Testis (tissue), 2 donors: ENCODE measurements at regions not wholly inside any gene's neighbourhood (a gene's known extent, or its start where the extent isn't known, plus 50 kb on each side); places are given as distances from the start of the nearest gene placed in this dataset.

Source experiments
- DNase-seq: peaks from one replicate; pipeline ENCODE4 v3.0.0-alpha.2; 2019
- H3K27ac ChIP-seq, 2 donors: fragments of 200-600 bp; sonication (generic); one replicate each; pipeline ENCODE4 v1.5.1; 2019
- H3K27me3 ChIP-seq: fragments of 200-600 bp; sonication (generic); one replicate; pipeline ENCODE4 v1.5.1; 2019
- H3K36me3 ChIP-seq: fragments of 200-600 bp; sonication (generic); one replicate; pipeline ENCODE4 v1.5.1; 2017; ENCODE audit warnings: low read depth; ENCODE audit errors: missing control alignments
- H3K4me1 ChIP-seq: fragments of 200-600 bp; sonication (generic); one replicate; pipeline ENCODE4 v1.5.1; 2019
- H3K4me3 ChIP-seq, 2 donors: fragments of 200-600 bp; sonication (generic); one replicate each; pipeline ENCODE4 v1.5.1; 2017 to 2019
- H3K9me3 ChIP-seq: fragments of 200-600 bp; sonication (generic); one replicate; pipeline ENCODE4 v1.5.1; 2017
- POLR2A ChIP-seq: fragments of 450-650 bp; IDR thresholded peaks from one replicate; pipeline ENCODE4 v1.6.1; 2017; ENCODE audit warnings: antibody characterized with exemption, mild to moderate bottlenecking, moderate library complexity
- WGBS, 2 donors: methylation state at CpG; one replicate each; pipeline ENCODE4 v1.1.5; 2018; 5-methylcytosine and 5-hydroxymethylcytosine counted together
- intact Hi-C: fragments of 100-400 bp; cut with DNase I; formaldehyde crosslinking; loops from one replicate; pipeline ENCODE4 v1.15.1; 2023; ENCODE audit warnings: low total_unique reads
- TF ChIP-seq, protein P1 (sequence below), 3 experiments: fragments of 450-650 bp in 2 of 3; fragments of 200-600 bp in 1 of 3; sonication (generic) in 1 of 3; IDR thresholded peaks; one replicate each; pipeline ENCODE4 v1.5.1; 2016 to 2019; ENCODE audit warnings: antibody characterized with exemption in 3 of 3, mild to moderate bottlenecking in 2 of 3, moderate library complexity in 1 of 3

DNA sequence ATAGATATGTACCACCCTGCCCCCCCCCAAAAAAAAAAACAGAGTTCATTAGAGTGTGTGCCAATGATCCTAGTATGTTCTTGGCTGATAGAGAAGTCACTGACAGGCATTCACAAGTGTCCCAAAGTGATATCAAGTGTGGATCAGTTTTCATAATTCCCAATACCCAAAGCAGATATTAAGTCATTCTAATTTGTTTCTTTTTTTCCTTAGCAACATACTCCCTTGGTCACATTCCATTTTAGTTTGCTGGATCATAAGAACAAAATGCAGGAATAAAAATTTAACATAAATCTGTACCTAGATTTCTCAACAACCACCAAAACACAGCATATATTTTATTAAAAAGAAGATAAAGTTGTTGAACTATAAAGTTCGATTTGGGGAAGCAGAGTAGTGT, 129.8 kb upstream of the PALMD start:
- H3K4me3 ChIP-seq = no peak overlapping the region
- H3K27me3 ChIP-seq = no peaks in the 10 kb centered on the region
- H3K36me3 ChIP-seq = no peaks in the 10 kb centered on the region
- H3K4me1 ChIP-seq = no peaks in the 10 kb centered on the region
- no peak overlapping the region for H3K27ac ChIP-seq
- WGBS, 2 donors = 75 to 80% methylated on average over 1 of the region's 1 CpG
- intact Hi-C loops = no loop called here
- no peak for DNase-seq
- TF ChIP-seq, protein P1, sequence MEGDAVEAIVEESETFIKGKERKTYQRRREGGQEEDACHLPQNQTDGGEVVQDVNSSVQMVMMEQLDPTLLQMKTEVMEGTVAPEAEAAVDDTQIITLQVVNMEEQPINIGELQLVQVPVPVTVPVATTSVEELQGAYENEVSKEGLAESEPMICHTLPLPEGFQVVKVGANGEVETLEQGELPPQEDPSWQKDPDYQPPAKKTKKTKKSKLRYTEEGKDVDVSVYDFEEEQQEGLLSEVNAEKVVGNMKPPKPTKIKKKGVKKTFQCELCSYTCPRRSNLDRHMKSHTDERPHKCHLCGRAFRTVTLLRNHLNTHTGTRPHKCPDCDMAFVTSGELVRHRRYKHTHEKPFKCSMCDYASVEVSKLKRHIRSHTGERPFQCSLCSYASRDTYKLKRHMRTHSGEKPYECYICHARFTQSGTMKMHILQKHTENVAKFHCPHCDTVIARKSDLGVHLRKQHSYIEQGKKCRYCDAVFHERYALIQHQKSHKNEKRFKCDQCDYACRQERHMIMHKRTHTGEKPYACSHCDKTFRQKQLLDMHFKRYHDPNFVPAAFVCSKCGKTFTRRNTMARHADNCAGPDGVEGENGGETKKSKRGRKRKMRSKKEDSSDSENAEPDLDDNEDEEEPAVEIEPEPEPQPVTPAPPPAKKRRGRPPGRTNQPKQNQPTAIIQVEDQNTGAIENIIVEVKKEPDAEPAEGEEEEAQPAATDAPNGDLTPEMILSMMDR (IDR thresholded peaks at IDR 0.05) = no peak
- no peak for TF ChIP-seq POLR2A
- no peaks in the 10 kb centered on the region for H3K9me3 ChIP-seq

DNA sequence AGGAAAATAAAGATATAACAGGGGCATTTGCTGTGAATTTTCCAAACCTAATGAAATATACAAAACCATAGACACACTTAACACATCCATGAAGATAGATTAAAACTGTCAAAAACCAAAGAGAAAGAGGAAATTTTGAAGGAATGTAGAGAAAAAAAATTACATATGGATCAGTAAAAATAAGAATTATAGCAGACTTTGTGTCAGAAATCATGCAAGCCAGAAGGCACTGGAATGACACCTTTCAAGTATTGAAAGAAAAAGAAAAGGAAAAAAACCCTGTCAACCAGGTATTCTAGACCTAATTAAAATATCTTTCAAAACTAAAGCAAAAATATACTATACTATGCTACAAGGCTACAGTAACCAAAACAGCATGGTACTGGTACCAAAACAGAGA, 125.8 kb upstream of the PALMD start:
- Histone ChIP-seq H3K9me3 (no peaks in the 10 kb centered on the region), H3K36me3 (no peaks in the 10 kb centered on the region), H3K27ac (no peak overlapping the region), H3K4me1 (no peaks in the 10 kb centered on the region), H3K4me3 (no peak overlapping the region), H3K27me3 (no peaks in the 10 kb centered on the region)
- TF ChIP-seq, protein P1 (IDR thresholded peaks at IDR 0.05) = no peak
- no peak for TF ChIP-seq POLR2A
- intact Hi-C loops = no loop called here
- DNase-seq = no peak

DNA sequence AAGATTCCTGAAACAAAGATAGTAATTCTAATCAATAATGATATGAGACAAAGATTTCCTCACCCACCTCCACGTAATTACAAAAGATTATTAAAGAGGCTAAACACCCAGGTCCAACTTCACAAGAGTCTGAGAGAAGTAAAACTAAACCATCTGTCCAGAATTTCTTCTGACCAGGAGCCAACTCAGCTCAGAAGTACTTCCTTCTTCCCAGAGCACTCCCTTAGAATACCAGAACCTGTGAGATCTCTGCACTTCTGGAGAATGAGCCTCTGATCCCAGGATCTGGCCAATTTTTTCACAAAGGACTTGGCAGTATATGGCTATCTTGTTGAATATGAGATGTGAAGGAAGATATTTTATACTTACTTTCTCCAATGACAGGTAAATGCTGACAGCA, 120.6 kb upstream of the PALMD start:
- intact Hi-C loops = no loop called here
- no peaks in the 10 kb centered on the region for H3K4me1 ChIP-seq
- whole genome bisulfite sequencing, 2 donors = 35 to 37% methylated on average over 1 of the region's 1 CpG
- TF ChIP-seq, protein P1 (IDR thresholded peaks at IDR 0.05) = no peak
- TF ChIP-seq POLR2A = no peak
- no peaks in the 10 kb centered on the region for H3K9me3 ChIP-seq
- H3K36me3 ChIP-seq = no peaks in the 10 kb centered on the region
- no peaks in the 10 kb centered on the region for H3K27me3 ChIP-seq
- no peak overlapping the region for H3K27ac ChIP-seq
- H3K4me3 ChIP-seq = no peak overlapping the region
- no peak for DNase-seq

DNA sequence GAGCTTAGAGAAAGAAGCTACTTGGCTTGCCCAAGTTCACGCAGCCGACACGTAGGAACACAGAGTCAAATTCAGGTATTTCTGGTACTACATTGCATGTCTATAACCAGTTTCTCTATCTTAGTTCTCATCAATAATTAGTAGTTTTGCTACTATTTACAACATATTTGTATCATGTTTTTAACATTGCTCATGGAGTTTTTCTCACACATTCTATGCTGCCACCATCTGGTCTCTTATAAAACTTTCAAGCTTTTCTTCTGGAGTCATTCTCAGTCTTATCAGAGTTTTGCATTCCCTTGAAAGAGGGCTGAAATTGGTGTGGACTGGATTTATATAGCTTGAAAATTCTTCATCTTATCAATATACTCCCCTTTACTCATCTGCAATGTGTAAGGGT, 118.8 kb upstream of the PALMD start:
- WGBS, 2 donors = 84 to 85% methylated on average over 3 of the region's 3 CpGs
- H3K4me3 ChIP-seq = no peak overlapping the region
- intact Hi-C loops = no loop called here

DNA sequence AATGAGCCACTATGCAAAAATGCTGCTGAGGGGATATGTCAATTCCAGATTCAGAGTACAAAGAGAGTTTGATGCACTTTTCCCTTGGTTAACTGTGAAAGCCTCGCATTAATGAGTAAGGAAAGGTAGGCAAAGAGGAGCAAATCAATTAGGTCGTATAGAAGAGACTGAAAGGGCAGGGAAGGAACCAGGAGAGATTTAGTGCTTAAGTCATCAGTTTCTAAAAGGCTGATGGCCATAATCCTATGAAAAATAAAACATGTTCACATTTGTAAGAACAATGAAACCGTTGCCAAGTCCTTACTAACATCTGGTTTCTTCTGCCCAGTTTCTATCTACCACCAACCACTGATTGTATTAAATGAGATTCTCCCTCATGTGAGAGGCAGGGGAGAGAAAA, 118.4 kb upstream of the PALMD start:
- Histone ChIP-seq H3K27me3 (no peaks in the 10 kb centered on the region), H3K27ac (no peak overlapping the region), H3K4me3 (no peak overlapping the region), H3K9me3 (no peaks in the 10 kb centered on the region), H3K4me1 (no peaks in the 10 kb centered on the region), H3K36me3 (no peaks in the 10 kb centered on the region)
- intact Hi-C loops = no loop called here
- TF ChIP-seq, protein P1 (IDR thresholded peaks at IDR 0.05) = no peak
- no peak for TF ChIP-seq POLR2A
- no peak for DNase-seq
- WGBS, 2 donors = 66 to 67% methylated on average over 3 of the region's 3 CpGs

More for the DNA sequence above, 118.8 kb upstream of the PALMD start:
- Histone ChIP-seq H3K27ac (no peak overlapping the region), H3K27me3 (no peaks in the 10 kb centered on the region), H3K36me3 (no peaks in the 10 kb centered on the region), H3K4me1 (no peaks in the 10 kb centered on the region), H3K9me3 (no peaks in the 10 kb centered on the region)
- DNase-seq = no peak
- TF ChIP-seq, protein P1 (IDR thresholded peaks at IDR 0.05) = peak in 2 of 3 experiments; percentile 6 to 44
- no peak for TF ChIP-seq POLR2A
